GM10248 (cell line): ENCODE measurements at regions not wholly inside any gene's neighbourhood (a gene's known extent, or its start where the extent isn't known, plus 50 kb on each side); places are given as distances from the start of the nearest gene placed in this dataset.

Experiments
- CTCF ChIA-PET: fragments of 300-600 bp; sonication (Branson Sonifier 250); formaldehyde crosslinking; extraction: SDS; loops from one replicate; lab custom pipeline; 2021; ENCODE audit warnings: antibody characterized with exemption; lab: Yijun Ruan, JAX
- POLR2A ChIA-PET: fragments of 350-650 bp; sonication (Branson Sonifier 250); formaldehyde crosslinking; extraction: SDS; loops from one replicate; lab custom pipeline; 2020; ENCODE audit warnings: antibody characterized with exemption; lab: Yijun Ruan, JAX
- DNase-seq: peaks from one replicate; pipeline ENCODE4 v3.0.0; 2012; ENCODE audit errors: extremely low spot score
- TF ChIP-seq, protein P1 (sequence below): IDR thresholded peaks from 2 replicates; pipeline ENCODE4 v1.5.1; 2012; ENCODE audit warnings: mild to moderate bottlenecking, low read depth; ENCODE audit errors: extremely low read depth, missing control alignments, control extremely low read depth

- POLR2A ChIA-PET: no interaction called here
- CTCF ChIA-PET: no interaction called here
- DNase-seq: no peak
- TF ChIP-seq, protein P1, sequence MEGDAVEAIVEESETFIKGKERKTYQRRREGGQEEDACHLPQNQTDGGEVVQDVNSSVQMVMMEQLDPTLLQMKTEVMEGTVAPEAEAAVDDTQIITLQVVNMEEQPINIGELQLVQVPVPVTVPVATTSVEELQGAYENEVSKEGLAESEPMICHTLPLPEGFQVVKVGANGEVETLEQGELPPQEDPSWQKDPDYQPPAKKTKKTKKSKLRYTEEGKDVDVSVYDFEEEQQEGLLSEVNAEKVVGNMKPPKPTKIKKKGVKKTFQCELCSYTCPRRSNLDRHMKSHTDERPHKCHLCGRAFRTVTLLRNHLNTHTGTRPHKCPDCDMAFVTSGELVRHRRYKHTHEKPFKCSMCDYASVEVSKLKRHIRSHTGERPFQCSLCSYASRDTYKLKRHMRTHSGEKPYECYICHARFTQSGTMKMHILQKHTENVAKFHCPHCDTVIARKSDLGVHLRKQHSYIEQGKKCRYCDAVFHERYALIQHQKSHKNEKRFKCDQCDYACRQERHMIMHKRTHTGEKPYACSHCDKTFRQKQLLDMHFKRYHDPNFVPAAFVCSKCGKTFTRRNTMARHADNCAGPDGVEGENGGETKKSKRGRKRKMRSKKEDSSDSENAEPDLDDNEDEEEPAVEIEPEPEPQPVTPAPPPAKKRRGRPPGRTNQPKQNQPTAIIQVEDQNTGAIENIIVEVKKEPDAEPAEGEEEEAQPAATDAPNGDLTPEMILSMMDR: no peak
Measured at GRCh38 chr10:130483691-130484467, 347.7 kb downstream of the GLRX3 start.

DNA sequence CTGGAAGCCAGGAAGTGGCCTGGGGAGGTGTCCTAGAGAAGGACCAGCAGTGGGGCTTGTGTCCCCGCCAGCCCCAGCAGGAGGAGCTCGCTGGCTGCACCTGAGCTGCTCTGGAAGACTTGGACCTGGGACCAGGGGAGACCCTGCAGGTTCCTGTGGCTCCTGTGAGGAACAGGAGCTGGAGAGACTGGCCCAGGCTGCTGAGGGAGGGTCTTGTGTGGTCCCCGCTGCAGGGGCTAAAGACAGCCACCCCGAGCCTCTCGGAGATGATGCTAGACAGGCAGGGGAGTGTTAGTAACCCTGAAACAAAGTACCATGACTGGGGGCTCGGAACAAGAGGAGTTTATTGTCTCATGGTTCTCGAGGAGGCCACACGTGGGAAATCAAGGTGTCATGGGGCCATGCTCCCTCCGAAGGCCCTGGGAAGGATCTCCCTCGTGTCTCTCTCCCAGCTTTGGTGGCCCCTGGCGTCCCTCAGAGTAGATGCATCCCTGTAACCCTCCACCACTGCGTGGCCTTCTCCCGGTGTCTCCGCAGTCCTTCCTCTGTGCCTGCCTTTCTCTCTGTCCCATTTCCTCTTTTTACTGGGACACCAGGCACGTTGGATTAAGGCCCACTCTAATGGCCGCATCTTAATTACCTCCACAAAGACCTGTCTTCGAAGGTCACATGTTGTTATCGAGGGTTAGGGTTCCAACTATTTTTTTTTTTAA, 348.4 kb downstream of the GLRX3 start:
- DNase-seq: no peak
- TF ChIP-seq, protein P1: no peak
- ChIA-PET CTCF (no interaction called here), POLR2A (no interaction called here)

- TF ChIP-seq, protein P1: no peak
- DNase-seq: no peak
- ChIA-PET CTCF (no interaction called here), POLR2A (no interaction called here)
Measured at GRCh38 chr10:130485236-130485957, 349.2 kb downstream of the GLRX3 start.

DNA sequence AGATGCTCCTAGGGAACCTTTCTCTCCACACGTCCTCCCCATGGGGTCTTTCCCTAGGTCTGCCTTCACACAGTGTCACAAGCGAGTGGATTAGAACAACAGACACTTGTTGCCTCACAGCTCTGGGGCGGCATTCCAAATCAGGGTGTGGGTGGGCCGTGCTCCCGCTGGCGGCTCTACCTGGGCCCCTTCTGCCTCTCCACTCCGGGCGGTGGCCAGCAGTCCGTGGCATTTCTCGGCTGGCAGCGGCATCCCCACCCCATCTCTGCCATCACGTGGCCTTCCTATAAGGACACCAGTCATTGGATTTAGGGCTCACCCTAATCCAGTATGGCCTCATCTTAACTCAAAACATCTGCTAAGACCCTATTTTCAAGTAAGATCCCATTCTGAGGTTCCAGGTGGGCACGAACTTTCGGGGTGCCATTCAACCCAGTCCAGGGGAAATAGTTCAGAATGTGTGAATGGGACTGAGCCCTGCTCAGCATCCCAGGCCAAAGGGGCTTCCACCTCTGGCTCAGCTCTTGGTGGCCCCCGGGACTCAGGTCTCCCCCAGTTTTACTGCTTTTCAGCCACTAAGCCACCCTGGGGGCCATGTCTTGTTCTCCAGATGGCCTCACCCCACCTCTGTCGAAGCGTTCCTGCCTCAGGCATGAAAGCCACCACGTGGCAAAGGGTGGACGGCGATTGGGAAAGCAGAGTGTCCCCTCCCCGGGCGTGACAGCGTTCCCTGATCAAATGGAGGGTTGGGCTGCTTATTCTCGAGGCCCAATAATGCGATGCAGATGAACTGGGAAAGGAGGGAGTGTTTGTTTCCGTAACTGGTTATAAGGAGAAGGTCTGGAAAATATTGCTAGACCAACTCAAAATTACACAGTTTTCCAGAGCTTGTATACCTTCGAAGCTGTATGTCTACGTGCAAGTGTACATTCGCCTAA, 350.0 kb downstream of the GLRX3 start:
- POLR2A ChIA-PET: no interaction called here
- no peak for DNase-seq
- TF ChIP-seq, protein P1: no peak
- CTCF ChIA-PET: no interaction called here

DNA sequence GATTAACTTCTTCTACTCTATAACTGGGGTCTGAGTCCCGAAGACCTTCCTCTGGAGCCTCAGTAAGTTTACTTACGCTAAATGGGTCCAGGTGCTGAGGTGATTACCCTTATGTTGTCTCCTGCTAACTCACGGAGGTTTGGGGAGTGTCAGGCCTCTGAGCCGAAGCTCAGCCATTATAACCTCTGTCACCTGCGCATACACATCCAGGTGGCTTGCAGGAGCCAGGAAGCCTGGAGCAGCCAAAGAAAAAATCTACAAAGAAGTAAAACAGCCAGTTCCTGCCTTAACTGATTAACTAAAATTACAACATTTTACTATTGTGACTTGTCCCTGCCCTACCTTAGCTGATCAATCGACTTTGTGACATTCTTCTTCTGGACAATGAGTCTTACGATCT, 350.7 kb downstream of the GLRX3 start:
- ChIA-PET POLR2A (no interaction called here), CTCF (interaction anchor here (0.7 kb wide), 1 partner anchor 37 kb away, joined by 3 read pairs; no protein-coding TSS in a partner anchor)
- DNase-seq: no peak
- TF ChIP-seq, protein P1: no peak

GRCh38 chr10:130487566-130487965, 351.4 kb downstream of the GLRX3 start:
- POLR2A ChIA-PET: no interaction called here

More at GRCh38 chr10:130487566-130487965, 351.4 kb downstream of the GLRX3 start:
- TF ChIP-seq, protein P1: no peak
- DNase-seq: no peak
- CTCF ChIA-PET: interaction anchor here (0.7 kb wide), 1 partner anchor 37 kb away, joined by 3 read pairs; no protein-coding TSS in a partner anchor
